ENCODE measurements at regions not wholly inside any gene's neighbourhood (a gene's known extent, or its start where the extent isn't known, plus 50 kb on each side); places are given as distances from the start of the nearest gene placed in this dataset.

DNA sequence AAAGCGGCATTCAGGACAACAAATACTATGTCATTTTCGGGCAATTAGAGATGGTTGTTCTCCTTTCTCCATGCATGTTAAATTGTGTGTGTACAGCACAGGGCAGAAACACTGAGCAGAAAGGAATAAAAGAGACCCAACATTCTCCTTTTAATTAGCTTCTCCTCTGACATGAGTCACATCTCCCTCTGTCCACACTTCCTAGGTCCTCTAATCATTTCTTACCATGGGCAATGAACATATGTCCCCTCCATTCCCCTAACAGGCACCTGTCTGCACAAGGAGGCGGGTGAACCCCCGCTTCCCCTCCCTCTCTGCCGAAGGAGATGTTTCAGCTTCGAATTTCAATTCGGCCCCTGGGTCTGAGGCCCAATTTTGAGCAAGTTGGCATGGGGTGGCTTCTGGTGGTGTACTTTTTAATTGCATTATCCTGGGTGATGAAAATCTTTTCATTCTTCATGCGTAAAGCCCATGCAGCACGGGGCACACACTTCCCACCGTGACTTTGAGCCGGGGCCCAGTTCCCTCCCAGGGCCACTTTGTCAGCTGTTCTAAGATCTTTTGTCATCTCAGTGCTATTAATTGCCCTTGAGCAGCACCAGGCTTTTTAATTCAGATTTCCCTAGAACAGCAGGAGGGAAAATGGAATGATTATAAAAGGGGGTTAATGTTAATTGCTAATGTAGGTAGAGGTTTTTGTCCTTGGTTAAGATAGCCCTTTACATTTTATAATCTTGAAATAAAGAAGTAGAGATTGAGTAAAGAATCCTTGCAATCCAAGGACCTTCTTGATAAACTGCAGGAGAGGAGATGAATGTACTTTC is 219.5 kb upstream of the NRP1 start:
- Histone ChIP-seq H3K4me2 (ENCODE audit: control insufficient read depth, extremely low read depth, insufficient read depth, low read depth, low read length) (no peak overlapping the region), H3K9me1 (ENCODE audit: control insufficient read depth, extremely low read depth, insufficient read depth, low read length) (no peaks in the 10 kb centered on the region), H3K9me3 (ENCODE audit: control insufficient read depth, low read depth, low read length) (no peaks in the 10 kb centered on the region), H3K27ac (ENCODE audit: control insufficient read depth, insufficient read depth, low read length) (no peak overlapping the region), H2AFZ (ENCODE audit: control insufficient read depth, low read length) (no peak overlapping the region), H3K9ac (ENCODE audit: control insufficient read depth, extremely low read depth, insufficient read depth, low read length) (no peak overlapping the region), H3K4me3 (ENCODE audit: control insufficient read depth in 2 of 3, extremely low read depth in 1 of 3, insufficient read depth in 2 of 3, low read depth in 1 of 3, low read length in 3 of 3) (no peak overlapping the region), H3K27me3 (ENCODE audit: control insufficient read depth, extremely low read depth, insufficient read depth, low read length) (peaks cover 4% of the 10 kb centered on the region), H4K20me1 (ENCODE audit: control insufficient read depth, extremely low read depth, insufficient read depth, low read length) (no peaks in the 10 kb centered on the region), H3K4me1 (ENCODE audit: control insufficient read depth, extremely low read depth, insufficient read depth, low read length) (peaks cover 3% of the 10 kb centered on the region), H3K79me2 (ENCODE audit: control insufficient read depth, insufficient read depth, low read length) (no peaks in the 10 kb centered on the region), H3K36me3 (ENCODE audit: control insufficient read depth in 2 of 2, extremely low read depth in 1 of 2, insufficient read depth in 2 of 2, low read length in 2 of 2) (no peaks in the 10 kb centered on the region)
- FAIRE-seq = no peak
- TF ChIP-seq, protein P1, sequence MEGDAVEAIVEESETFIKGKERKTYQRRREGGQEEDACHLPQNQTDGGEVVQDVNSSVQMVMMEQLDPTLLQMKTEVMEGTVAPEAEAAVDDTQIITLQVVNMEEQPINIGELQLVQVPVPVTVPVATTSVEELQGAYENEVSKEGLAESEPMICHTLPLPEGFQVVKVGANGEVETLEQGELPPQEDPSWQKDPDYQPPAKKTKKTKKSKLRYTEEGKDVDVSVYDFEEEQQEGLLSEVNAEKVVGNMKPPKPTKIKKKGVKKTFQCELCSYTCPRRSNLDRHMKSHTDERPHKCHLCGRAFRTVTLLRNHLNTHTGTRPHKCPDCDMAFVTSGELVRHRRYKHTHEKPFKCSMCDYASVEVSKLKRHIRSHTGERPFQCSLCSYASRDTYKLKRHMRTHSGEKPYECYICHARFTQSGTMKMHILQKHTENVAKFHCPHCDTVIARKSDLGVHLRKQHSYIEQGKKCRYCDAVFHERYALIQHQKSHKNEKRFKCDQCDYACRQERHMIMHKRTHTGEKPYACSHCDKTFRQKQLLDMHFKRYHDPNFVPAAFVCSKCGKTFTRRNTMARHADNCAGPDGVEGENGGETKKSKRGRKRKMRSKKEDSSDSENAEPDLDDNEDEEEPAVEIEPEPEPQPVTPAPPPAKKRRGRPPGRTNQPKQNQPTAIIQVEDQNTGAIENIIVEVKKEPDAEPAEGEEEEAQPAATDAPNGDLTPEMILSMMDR (optimal IDR thresholded peaks at IDR 0.05 in 1 of 3, IDR thresholded peaks at IDR 0.05 in 1 of 3, conservative IDR thresholded peaks at IDR 0.05 in 1 of 3; ENCODE audit: extremely low read depth in 1 of 3, insufficient read depth in 2 of 3, low read length in 3 of 3) = no peak
- no peak for TF ChIP-seq EZH2 (IDR thresholded peaks at IDR 0.05; ENCODE audit: low read length)
- DNase-seq (ENCODE audit: low read depth, low spot score) = no peak
- dilution Hi-C loops (cut with MboI; ENCODE audit: extremely low pct_ligation_motif_present, low sequenced_read_pairs) = no loop called here

DNA sequence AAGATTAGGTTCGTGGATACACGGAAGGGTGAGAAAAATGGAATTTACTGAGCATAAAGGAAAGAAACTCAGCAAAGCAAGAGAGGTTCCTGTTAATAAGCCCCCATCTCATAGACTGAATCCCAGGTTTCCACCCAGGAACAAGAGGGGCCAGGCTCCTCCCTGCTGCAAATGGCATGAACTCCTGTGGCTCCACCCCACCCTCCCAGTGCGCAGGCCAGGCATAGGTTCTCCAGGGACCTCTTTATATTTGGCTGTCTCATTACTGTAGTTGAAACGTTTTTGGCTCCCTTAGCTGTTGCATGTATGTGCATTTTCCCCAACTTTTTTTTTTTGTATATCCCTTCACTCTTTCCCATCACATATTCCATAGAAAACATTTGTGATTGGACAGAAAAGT is 217.8 kb upstream of the NRP1 start:
- H3K4me1 ChIP-seq (ENCODE audit: control insufficient read depth, extremely low read depth, insufficient read depth, low read length) = no peaks in the 10 kb centered on the region
- H3K9me1 ChIP-seq (ENCODE audit: control insufficient read depth, extremely low read depth, insufficient read depth, low read length) = no peaks in the 10 kb centered on the region
- FAIRE-seq = no peak
- no peaks in the 10 kb centered on the region for H4K20me1 ChIP-seq (ENCODE audit: control insufficient read depth, extremely low read depth, insufficient read depth, low read length)
- dilution Hi-C loops (cut with MboI; ENCODE audit: extremely low pct_ligation_motif_present, low sequenced_read_pairs) = no loop called here
- H3K4me3 ChIP-seq (ENCODE audit: control insufficient read depth in 2 of 3, extremely low read depth in 1 of 3, insufficient read depth in 2 of 3, low read depth in 1 of 3, low read length in 3 of 3) = no peak overlapping the region
- H3K9me3 ChIP-seq (ENCODE audit: control insufficient read depth, low read depth, low read length) = no peaks in the 10 kb centered on the region
- DNase-seq (ENCODE audit: low read depth, low spot score) = no peak
- H3K36me3 ChIP-seq (ENCODE audit: control insufficient read depth in 2 of 2, extremely low read depth in 1 of 2, insufficient read depth in 2 of 2, low read length in 2 of 2) = no peaks in the 10 kb centered on the region
- H3K27me3 ChIP-seq (ENCODE audit: control insufficient read depth, extremely low read depth, insufficient read depth, low read length) = peaks cover 4% of the 10 kb centered on the region
- no peak overlapping the region for H3K27ac ChIP-seq (ENCODE audit: control insufficient read depth, insufficient read depth, low read length)
- H3K4me2 ChIP-seq (ENCODE audit: control insufficient read depth, extremely low read depth, insufficient read depth, low read depth, low read length) = no peak overlapping the region
- no peaks in the 10 kb centered on the region for H3K79me2 ChIP-seq (ENCODE audit: control insufficient read depth, insufficient read depth, low read length)
- H3K9ac ChIP-seq (ENCODE audit: control insufficient read depth, extremely low read depth, insufficient read depth, low read length) = no peak overlapping the region
- TF ChIP-seq, protein P1 (optimal IDR thresholded peaks at IDR 0.05 in 1 of 3, IDR thresholded peaks at IDR 0.05 in 1 of 3, conservative IDR thresholded peaks at IDR 0.05 in 1 of 3; ENCODE audit: extremely low read depth in 1 of 3, insufficient read depth in 2 of 3, low read length in 3 of 3) = no peak
- no peak for TF ChIP-seq EZH2 (IDR thresholded peaks at IDR 0.05; ENCODE audit: low read length)
- no peak overlapping the region for H2AFZ ChIP-seq (ENCODE audit: control insufficient read depth, low read length)

Measured in keratinocyte (primary cell).